HCT116 (cell line): ENCODE measurements at regions not wholly inside any gene's neighbourhood (a gene's known extent, or its start where the extent isn't known, plus 50 kb on each side); places are given as distances from the start of the nearest gene placed in this dataset.

Experiments
- ATAC-seq: fragments of 200-7000 bp; cut with Tn5 transposase; 2 replicates; pipeline ENCODE4 v1.9.1; 2020; ENCODE audit warnings: mild to moderate bottlenecking, moderate library complexity
- BruUV-seq: library from RNA; stranded (reverse); fragments of 400-500 nt; replicated peaks from 2 replicates; lab custom pipeline; 2021; lab: Mats Ljungman, UMichigan
- CTCF ChIA-PET: fragments of 300-600 bp; sonication (Branson Sonifier 250); formaldehyde crosslinking; loops from one replicate; lab custom pipeline; 2021; ENCODE audit warnings: antibody characterized with exemption; lab: Charles Lee
- POLR2A ChIA-PET: fragments of 300-600, 350-600 bp; sonication (Branson Sonifier 250); formaldehyde crosslinking; loops from one replicate; lab custom pipeline; 2021; ENCODE audit warnings: antibody characterized with exemption; lab: Charles Lee
- RAD21 ChIA-PET, 2 experiments: fragments of 300-600 bp; sonication (Branson Sonifier 250); formaldehyde crosslinking; loops; one replicate each; lab custom pipeline; 2023; ENCODE audit warnings: low total read pairs in 2 of 2; ENCODE audit not compliant: uncharacterized antibody in 2 of 2, unreplicated experiment in 2 of 2, low non-redundant PET in 1 of 2; lab: Charles Lee
- DNase-seq: peaks from one replicate; pipeline ENCODE4 v3.0.0-alpha.2; 2010; ENCODE audit warnings: low read depth, low spot score
- H2AFZ ChIP-seq: fragments of 200-600 bp; shearing (Covaris generic), sonication (generic); 2 replicates; pipeline ENCODE4 v1.6.1; 2017; ENCODE audit warnings: low read depth, mixed run types, mixed read lengths, antibody characterized with exemption, low read length; ENCODE audit not compliant: poor library complexity, severe bottlenecking
- H3K27ac ChIP-seq: 2 replicates; pipeline ENCODE4 v1.5.1; 2012; ENCODE audit warnings: low read depth, low read length
- H3K27me3 ChIP-seq: fragments of 200-600 bp; sonication (generic); 2 replicates; pipeline ENCODE4 v1.6.1; 2016; ENCODE audit warnings: mixed run types, low read length, mixed read lengths; ENCODE audit not compliant: insufficient read depth
- H3K36me3 ChIP-seq, 2 experiments: fragments of 200-500 bp in 1 of 2; fragments of 200-600 bp in 1 of 2; sonication (Bioruptor generic) in 1 of 2; sonication (generic) in 1 of 2; 2 replicates each; pipeline versions ENCODE4 v1.5.1 to v1.6.1; 2014 to 2016; ENCODE audit warnings: low read length in 2 of 2, inconsistent platforms in 1 of 2, mixed read lengths in 1 of 2, mixed run types in 1 of 2; ENCODE audit not compliant: insufficient read depth in 2 of 2, control insufficient read depth in 1 of 2
- H3K4me1 ChIP-seq, 2 experiments: fragments of 200-600 bp in 1 of 2; sonication (generic) in 1 of 2; 2 replicates each; pipeline versions ENCODE4 v1.5.1 to v1.6.1; 2012 to 2017; ENCODE audit warnings: low read length in 2 of 2, inconsistent platforms in 1 of 2, mild to moderate bottlenecking in 1 of 2, mixed read lengths in 1 of 2, mixed run types in 1 of 2, moderate library complexity in 1 of 2; ENCODE audit not compliant: insufficient read depth in 2 of 2, control insufficient read depth in 1 of 2
- H3K4me2 ChIP-seq: fragments of 200-600 bp; sonication (generic); 2 replicates; pipeline ENCODE4 v1.6.1; 2017; ENCODE audit warnings: mixed run types, low read length, mixed read lengths
- H3K4me3 ChIP-seq, 2 experiments: fragments of 200-600 bp in 1 of 2; sonication (generic) in 1 of 2; replicated peaks in 1 of 2; 2 replicates each; pipeline ENCODE4 v1.5.1; 2011 to 2016; ENCODE audit warnings: low read length in 2 of 2, control low read depth in 1 of 2, low read depth in 1 of 2, mild to moderate bottlenecking in 1 of 2, mixed read lengths in 1 of 2, mixed run types in 1 of 2
- H3K79me2 ChIP-seq: fragments of 200-600 bp; sonication (generic); 2 replicates; pipeline ENCODE4 v1.6.1; 2017; ENCODE audit warnings: mild to moderate bottlenecking, mixed run types, low read length, moderate library complexity, mixed read lengths; ENCODE audit not compliant: insufficient read depth
- H3K9ac ChIP-seq: fragments of 200-600 bp; sonication (generic); 2 replicates; pipeline ENCODE4 v1.6.1; 2016; ENCODE audit warnings: low read length, mixed read lengths
- H3K9me2 ChIP-seq: fragments of 200-600 bp; sonication (generic), shearing (Covaris generic); 2 replicates; pipeline ENCODE4 v1.6.1; 2017; ENCODE audit warnings: mixed run types, mild to moderate bottlenecking, moderate library complexity; ENCODE audit not compliant: insufficient read depth
- H3K9me3 ChIP-seq, 2 experiments: fragments of 200-500 bp in 1 of 2; fragments of 200-600 bp in 1 of 2; sonication (Bioruptor generic) in 1 of 2; sonication (generic) in 1 of 2; 2 replicates each; pipeline ENCODE4 v1.6.1; 2014 to 2017; ENCODE audit warnings: low read length in 2 of 2, mixed read lengths in 2 of 2, inconsistent platforms in 1 of 2, low read depth in 1 of 2, mild to moderate bottlenecking in 1 of 2, mixed run types in 1 of 2, moderate library complexity in 1 of 2; ENCODE audit not compliant: control insufficient read depth in 1 of 2, insufficient read depth in 1 of 2
- H4K20me1 ChIP-seq: fragments of 200-600 bp; sonication (generic), shearing (Covaris generic); 2 replicates; pipeline ENCODE4 v1.6.1; 2017; ENCODE audit warnings: mixed run types, mild to moderate bottlenecking, moderate library complexity; ENCODE audit not compliant: insufficient read depth
- ATF3 ChIP-seq: IDR thresholded peaks from 2 replicates; pipeline ENCODE4 v1.6.1; 2012
- CBX3 ChIP-seq: IDR thresholded peaks from 2 replicates; pipeline ENCODE4 v1.6.1; 2012; ENCODE audit warnings: low read depth
- CEBPB ChIP-seq: IDR thresholded peaks from 2 replicates; pipeline ENCODE4 v1.6.1; 2012; ENCODE audit warnings: low read depth
- CTCF ChIP-seq, 3 experiments: fragments of 200-600 bp in 1 of 3; sonication (generic) in 1 of 3; IDR thresholded peaks in 2 of 3; conservative IDR thresholded peaks in 1 of 3; 2 replicates each; pipeline ENCODE4 v1.5.1; 2012 to 2017; ENCODE audit warnings: low read depth in 2 of 3, low read length in 2 of 3, antibody characterized with exemption in 1 of 3, borderline replicate concordance in 1 of 3, control low read depth in 1 of 3, mild to moderate bottlenecking in 1 of 3, mixed read lengths in 1 of 3, mixed run types in 1 of 3, moderate library complexity in 1 of 3; ENCODE audit not compliant: insufficient read depth in 1 of 3
- EGR1 ChIP-seq: IDR thresholded peaks from 2 replicates; pipeline ENCODE4 v1.6.1; 2012; ENCODE audit warnings: low read depth
- EZH2 ChIP-seq: fragments of 200-600 bp; sonication (generic); IDR thresholded peaks from 2 replicates; pipeline ENCODE4 v1.6.1; 2017; ENCODE audit warnings: antibody characterized with exemption, mixed run types
- EZH2phosphoT487 ChIP-seq: fragments of 200-600 bp; IDR thresholded peaks from 2 replicates; pipeline ENCODE4 v1.6.1; 2018; ENCODE audit warnings: antibody characterized with exemption, borderline replicate concordance
- FOSL1 ChIP-seq: IDR thresholded peaks from 2 replicates; pipeline ENCODE4 v1.6.1; 2012; ENCODE audit warnings: low read depth
- JUND ChIP-seq: IDR thresholded peaks from 2 replicates; pipeline ENCODE4 v1.6.1; 2012
- MAX ChIP-seq: IDR thresholded peaks from 2 replicates; pipeline ENCODE4 v1.6.1; 2012
- RAD21 ChIP-seq: IDR thresholded peaks from 2 replicates; pipeline ENCODE4 v1.6.1; 2012; ENCODE audit warnings: low read depth, mild to moderate bottlenecking
- SP1 ChIP-seq: IDR thresholded peaks from 2 replicates; pipeline ENCODE4 v1.6.1; 2012; ENCODE audit warnings: low read depth
- ZBTB33 ChIP-seq: IDR thresholded peaks from 2 replicates; pipeline ENCODE4 v1.6.1; 2011; ENCODE audit warnings: mild to moderate bottlenecking, low read length, moderate library complexity; ENCODE audit not compliant: insufficient replicate concordance; ENCODE audit errors: extremely low read depth
- ZFX ChIP-seq: fragments of 450-650 bp; IDR thresholded peaks from 2 replicates; pipeline ENCODE4 v1.6.1; 2017
- ZNF274 ChIP-seq: fragments of 200-500 bp; sonication (Bioruptor generic); IDR thresholded peaks from 2 replicates; pipeline ENCODE4 v1.6.1; 2014; ENCODE audit warnings: mild to moderate bottlenecking, low read depth, low read length, inconsistent platforms
- intact Hi-C: fragments of 100-400 bp; cut with micrococcal nuclease; formaldehyde crosslinking; loops from 2 replicates; pipeline ENCODE4 v1.10.0; 2022
- TF ChIP-seq, protein P1 (sequence below): IDR thresholded peaks from 2 replicates; pipeline ENCODE4 v1.6.1; 2012; ENCODE audit warnings: low read depth

DNA sequence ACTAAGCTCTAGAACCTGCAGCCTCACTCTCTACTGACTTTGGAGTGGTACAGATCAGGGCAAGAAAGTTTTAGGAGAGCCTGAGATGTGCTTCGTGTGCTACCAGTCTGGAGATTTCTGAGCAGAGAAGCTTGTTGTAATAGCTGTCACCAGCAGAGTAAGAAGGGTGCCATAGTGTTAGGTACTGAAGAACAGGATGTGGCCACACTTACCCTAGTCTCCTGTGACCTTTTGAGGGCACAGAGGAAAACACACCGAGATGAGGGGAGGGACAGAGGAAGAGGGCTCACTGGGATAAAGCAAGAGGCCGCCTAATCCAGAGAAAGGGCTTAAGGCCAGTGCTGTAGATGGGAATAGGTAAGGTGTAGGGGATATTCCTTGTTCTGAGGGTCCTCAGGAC, 146.2 kb upstream of the MTPN start (continued):
- TF ChIP-seq ZBTB33 (no peak), JUND (no peak), CBX3 (no peak), ZFX (no peak)

DNA sequence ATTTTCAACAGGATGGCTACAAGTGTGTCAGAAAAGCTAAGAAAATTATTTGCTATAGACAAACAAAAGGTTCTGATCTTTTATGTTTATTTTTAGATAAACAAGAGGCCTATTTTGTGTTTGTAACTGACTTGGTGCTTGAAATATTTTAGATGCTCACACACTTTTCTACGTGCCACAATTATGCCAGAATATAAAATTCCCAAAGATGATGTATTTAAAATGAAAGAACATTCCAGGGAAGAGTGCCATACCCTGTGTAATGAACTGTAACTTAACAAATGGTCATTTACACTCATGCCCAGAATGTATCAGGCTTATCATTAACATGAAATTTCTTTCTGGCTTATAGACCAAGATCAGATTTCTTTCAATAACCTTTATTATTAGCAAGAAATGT, 144.9 kb upstream of the MTPN start:
- DNase-seq (no peak), ATAC-seq (no peak)
- no peak overlapping the region for H3K4me3 ChIP-seq
- H3K4me2 ChIP-seq, result no peak overlapping the region
- H3K4me1 ChIP-seq, result no peaks in the 10 kb centered on the region
- no peak overlapping the region for H3K9ac ChIP-seq
- H3K27me3 ChIP-seq, result no peaks in the 10 kb centered on the region; the same call in 1 of the 2 replicates
- BruUV-seq, result no TSS peak
- intact Hi-C loops, result no loop called here
- H3K9me2 ChIP-seq, result no peaks in the 10 kb centered on the region
- H3K9me3 ChIP-seq, result no peaks in the 10 kb centered on the region
- RAD21 ChIA-PET, result no interaction called here
- POLR2A ChIA-PET, result no interaction called here
- CTCF ChIA-PET, result no interaction called here
- H3K27ac ChIP-seq, result no peak overlapping the region
- no peaks in the 10 kb centered on the region for H4K20me1 ChIP-seq
- no peaks in the 10 kb centered on the region for H3K36me3 ChIP-seq
- no peak overlapping the region for H2AFZ ChIP-seq
- no peaks in the 10 kb centered on the region for H3K79me2 ChIP-seq
- TF ChIP-seq ZNF274 (no peak), RAD21 (no peak), SP1 (no peak), EZH2phosphoT487 (no peak), CEBPB (no peak), CTCF (IDR thresholded peaks at IDR 0.05 in 2 of 3, conservative IDR thresholded peaks at IDR 0.05 in 1 of 3; ENCODE audit: borderline replicate concordance in 1 of 3, insufficient read depth in 1 of 3, low read depth in 2 of 3, low read length in 2 of 3) (no peak), ZBTB33 (no peak), MAX (no peak), EGR1 (no peak), JUND (no peak), FOSL1 (no peak), EZH2 (no peak), ATF3 (no peak)
- TF ChIP-seq, protein P1, sequence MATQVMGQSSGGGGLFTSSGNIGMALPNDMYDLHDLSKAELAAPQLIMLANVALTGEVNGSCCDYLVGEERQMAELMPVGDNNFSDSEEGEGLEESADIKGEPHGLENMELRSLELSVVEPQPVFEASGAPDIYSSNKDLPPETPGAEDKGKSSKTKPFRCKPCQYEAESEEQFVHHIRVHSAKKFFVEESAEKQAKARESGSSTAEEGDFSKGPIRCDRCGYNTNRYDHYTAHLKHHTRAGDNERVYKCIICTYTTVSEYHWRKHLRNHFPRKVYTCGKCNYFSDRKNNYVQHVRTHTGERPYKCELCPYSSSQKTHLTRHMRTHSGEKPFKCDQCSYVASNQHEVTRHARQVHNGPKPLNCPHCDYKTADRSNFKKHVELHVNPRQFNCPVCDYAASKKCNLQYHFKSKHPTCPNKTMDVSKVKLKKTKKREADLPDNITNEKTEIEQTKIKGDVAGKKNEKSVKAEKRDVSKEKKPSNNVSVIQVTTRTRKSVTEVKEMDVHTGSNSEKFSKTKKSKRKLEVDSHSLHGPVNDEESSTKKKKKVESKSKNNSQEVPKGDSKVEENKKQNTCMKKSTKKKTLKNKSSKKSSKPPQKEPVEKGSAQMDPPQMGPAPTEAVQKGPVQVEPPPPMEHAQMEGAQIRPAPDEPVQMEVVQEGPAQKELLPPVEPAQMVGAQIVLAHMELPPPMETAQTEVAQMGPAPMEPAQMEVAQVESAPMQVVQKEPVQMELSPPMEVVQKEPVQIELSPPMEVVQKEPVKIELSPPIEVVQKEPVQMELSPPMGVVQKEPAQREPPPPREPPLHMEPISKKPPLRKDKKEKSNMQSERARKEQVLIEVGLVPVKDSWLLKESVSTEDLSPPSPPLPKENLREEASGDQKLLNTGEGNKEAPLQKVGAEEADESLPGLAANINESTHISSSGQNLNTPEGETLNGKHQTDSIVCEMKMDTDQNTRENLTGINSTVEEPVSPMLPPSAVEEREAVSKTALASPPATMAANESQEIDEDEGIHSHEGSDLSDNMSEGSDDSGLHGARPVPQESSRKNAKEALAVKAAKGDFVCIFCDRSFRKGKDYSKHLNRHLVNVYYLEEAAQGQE, result no peak
